Activated CD8-positive, alpha-beta T cell treated with anti-CD3 and anti-CD28 coated beads, Interleukin-2, amount 10 ng/mL, durations not matched to agents 7 days and 5 days (primary cell): ENCODE measurements at regions not wholly inside any gene's neighbourhood (a gene's known extent, or its start where the extent isn't known, plus 50 kb on each side); places are given as distances from the start of the nearest gene placed in this dataset.
"Not testable (repeated sequence)": the region's sequence is repeated elsewhere in the genome, so short reads cannot be mapped to it uniquely, and the experiment has no call there.

Experiments
- ATAC-seq: fragments of 150-1000 bp; cut with Tn5 transposase; one replicate; pipeline ENCODE4 v1.10.0; 2021; ENCODE audit warnings: moderate library complexity
- CTCF ChIA-PET: fragments of 350-600 bp; sonication (Branson Sonifier 250); formaldehyde crosslinking; loops from one replicate; lab custom pipeline; 2021; ENCODE audit warnings: antibody characterized with exemption; lab: Charles Lee
- POLR2A ChIA-PET: fragments of 350-600 bp; sonication (Branson Sonifier 250); formaldehyde crosslinking; loops from one replicate; lab custom pipeline; 2021; ENCODE audit warnings: antibody characterized with exemption; lab: Charles Lee
- DNase-seq: peaks from one replicate; pipeline ENCODE4 v3.0.0-alpha.2; 2020
- H3K27ac Mint-ChIP-seq: one replicate; pipeline ENCODE4 v1.8.0; 2021; ENCODE audit warnings: mild to moderate bottlenecking, mixed read lengths
- H3K27me3 Mint-ChIP-seq: one replicate; pipeline ENCODE4 v1.8.0; 2021; ENCODE audit warnings: low read depth, mixed read lengths
- H3K36me3 Mint-ChIP-seq: one replicate; pipeline ENCODE4 v1.8.0; 2021; ENCODE audit warnings: low read depth, mixed read lengths
- H3K4me1 Mint-ChIP-seq: one replicate; pipeline ENCODE4 v1.8.0; 2021; ENCODE audit warnings: low read depth, mixed read lengths
- H3K4me3 Mint-ChIP-seq: one replicate; pipeline ENCODE4 v1.8.0; 2021; ENCODE audit warnings: mild to moderate bottlenecking, mixed read lengths
- H3K9me3 Mint-ChIP-seq: one replicate; pipeline ENCODE4 v1.8.0; 2022; ENCODE audit warnings: mixed read lengths; ENCODE audit not compliant: insufficient read depth

DNA sequence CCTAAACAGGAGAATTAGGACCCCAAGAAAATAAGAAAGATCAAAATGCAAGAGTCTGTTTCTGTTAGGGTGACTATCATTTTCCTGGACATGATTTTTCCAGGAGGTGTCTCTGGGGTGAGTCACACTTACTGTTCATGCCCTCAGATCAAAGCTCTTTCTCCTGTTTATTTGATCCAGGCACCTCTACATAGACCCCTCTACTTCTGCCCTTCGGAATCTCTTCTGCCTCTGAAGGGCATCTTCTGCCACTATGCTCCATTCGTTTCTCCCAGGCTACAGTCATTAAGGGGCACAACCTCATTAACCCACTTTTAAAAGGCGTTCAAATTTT, 1328.0 kb downstream of the GATA3 start:
- ChIA-PET POLR2A (no interaction called here), CTCF (no interaction called here)
- no peak overlapping the region for H3K27ac Mint-ChIP-seq
- no peak for DNase-seq
- no peak for ATAC-seq
- H3K4me3 Mint-ChIP-seq: no peak overlapping the region
- peaks cover 2% of the 10 kb centered on the region for H3K27me3 Mint-ChIP-seq
- H3K9me3 Mint-ChIP-seq: no peaks in the 10 kb centered on the region
- H3K36me3 Mint-ChIP-seq: no peaks in the 10 kb centered on the region
- H3K4me1 Mint-ChIP-seq: no peaks in the 10 kb centered on the region

DNA sequence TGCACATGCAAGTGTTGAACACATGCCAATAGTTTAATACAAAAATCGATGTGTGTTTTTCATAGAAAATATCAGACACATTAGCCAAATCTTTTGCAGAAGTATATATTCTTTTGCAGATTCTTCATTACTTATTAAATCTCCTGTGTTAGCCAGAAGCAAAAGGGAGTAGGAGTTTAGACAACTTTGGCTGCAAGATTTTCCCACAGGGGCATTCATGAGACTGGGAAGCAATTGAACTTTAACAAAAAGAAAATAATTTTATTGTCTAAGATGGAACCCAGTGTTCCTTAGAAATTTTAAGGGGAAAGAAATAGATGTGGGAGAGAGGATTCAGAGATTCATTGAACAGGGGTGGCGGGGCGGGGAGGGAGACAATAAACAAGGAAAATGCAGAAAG, 1336.0 kb downstream of the GATA3 start:
- no peak for ATAC-seq
- H3K27ac Mint-ChIP-seq: no peak overlapping the region
- no peaks in the 10 kb centered on the region for H3K4me1 Mint-ChIP-seq
- H3K27me3 Mint-ChIP-seq: no peaks in the 10 kb centered on the region
- DNase-seq: no peak
- ChIA-PET POLR2A (no interaction called here), CTCF (no interaction called here)
- no peaks in the 10 kb centered on the region for H3K36me3 Mint-ChIP-seq
- no peak overlapping the region for H3K4me3 Mint-ChIP-seq
- H3K9me3 Mint-ChIP-seq: no peaks in the 10 kb centered on the region

DNA sequence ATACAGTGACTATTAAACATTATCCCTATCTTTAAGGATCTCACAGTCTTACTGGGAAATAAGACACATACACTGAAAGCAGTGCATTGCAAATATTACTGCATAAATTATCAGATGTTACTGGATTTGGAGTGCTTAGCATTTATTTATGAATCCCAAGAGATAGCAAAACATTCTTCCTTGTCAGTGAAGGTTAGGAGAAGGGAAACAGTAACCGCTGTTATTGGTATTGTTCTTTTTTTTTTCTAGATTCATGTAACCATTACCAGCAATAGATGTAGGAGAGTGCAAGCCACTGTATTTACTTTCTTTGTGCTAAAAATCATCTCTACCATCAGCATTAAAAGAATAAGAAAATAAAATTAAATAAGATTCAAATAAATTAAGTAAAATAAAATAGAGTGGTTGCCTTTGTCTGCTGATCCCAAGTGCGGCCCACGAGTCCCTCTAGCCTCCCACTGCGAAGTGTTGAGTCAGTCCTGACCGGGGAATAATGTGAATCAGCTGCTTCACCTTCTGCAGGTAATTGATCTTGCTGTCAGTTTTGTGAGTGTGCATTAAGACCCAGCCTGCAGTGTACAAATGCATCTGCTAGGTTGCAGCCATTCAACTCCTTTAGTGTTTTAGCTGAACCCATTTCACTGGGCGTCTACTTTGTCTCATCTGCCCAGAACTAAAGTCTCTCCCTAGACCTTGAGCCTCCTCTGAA, 1344.9 kb downstream of the GATA3 start:
- Mint-ChIP-seq H3K27me3 (peaks cover 3% of the 10 kb centered on the region), H3K4me3 (no peak overlapping the region), H3K4me1 (no peaks in the 10 kb centered on the region), H3K36me3 (no peaks in the 10 kb centered on the region), H3K27ac (no peak overlapping the region), H3K9me3 (no peaks in the 10 kb centered on the region)
- no peak for DNase-seq
- no peak for ATAC-seq
- ChIA-PET POLR2A (interaction anchor here (0.6 kb wide), 1 partner anchor 107 kb away, joined by 3 read pairs; no protein-coding TSS in a partner anchor), CTCF (no interaction called here)

DNA sequence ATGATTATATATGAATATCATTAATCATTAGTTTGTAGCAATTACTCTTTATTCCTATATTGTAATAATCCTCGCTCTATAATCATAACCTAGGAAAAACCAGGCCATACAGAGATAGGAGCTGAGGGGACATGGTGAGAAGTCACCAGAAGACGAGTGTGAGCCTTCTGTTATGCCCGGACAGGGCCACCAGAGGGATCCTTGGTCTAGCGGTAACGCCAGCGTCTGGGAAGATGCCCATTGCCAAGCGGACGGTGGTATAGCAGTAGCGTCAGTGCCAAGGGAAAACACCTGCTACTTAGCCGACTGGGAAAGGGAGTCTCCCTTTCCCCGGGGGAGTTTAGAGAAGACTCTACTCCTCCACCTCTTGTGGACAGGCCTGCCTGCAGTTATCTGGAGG, 1347.6 kb downstream of the GATA3 start:
- H3K27ac Mint-ChIP-seq, POLR2A ChIA-PET, H3K36me3 Mint-ChIP-seq, CTCF ChIA-PET, ATAC-seq, H3K27me3 Mint-ChIP-seq, H3K4me3 Mint-ChIP-seq, H3K4me1 Mint-ChIP-seq, DNase-seq: not testable (repeated sequence)
- peaks cover 13% of the 10 kb centered on the region for H3K9me3 Mint-ChIP-seq

DNA sequence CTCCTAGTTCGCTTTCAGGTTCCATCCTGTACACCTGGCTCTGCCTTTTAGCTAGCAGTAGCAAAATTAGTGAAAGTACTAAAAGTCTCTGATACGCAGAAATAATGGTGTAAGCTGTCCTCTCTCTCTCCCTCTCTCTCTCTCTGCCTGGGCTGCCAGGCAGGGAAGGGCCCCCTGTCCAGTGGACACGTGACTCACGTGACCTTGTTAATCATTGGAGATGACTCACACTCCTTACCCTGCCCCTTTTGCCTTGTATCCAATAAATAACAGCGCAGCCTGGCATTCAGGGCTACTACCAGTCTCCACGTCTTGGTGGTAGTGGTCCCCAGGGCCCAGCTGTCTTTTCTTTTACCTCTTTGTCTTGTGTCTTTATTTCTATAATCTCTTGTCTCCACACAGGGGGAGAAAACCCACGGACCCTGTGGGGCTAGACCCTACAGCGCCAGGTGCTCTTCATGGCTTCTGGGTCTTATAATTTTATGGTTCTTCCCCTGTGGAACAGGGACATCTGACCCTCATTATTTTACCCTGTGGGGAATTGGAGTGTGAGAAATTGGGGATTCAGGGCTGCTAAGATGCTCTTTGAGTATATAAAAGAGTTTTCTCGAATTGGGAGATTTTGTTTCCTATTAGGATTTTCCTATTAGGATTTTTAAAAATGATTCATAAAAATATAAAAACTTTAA, 1348.2 kb downstream of the GATA3 start:
- DNase-seq, POLR2A ChIA-PET, H3K27ac Mint-ChIP-seq, H3K36me3 Mint-ChIP-seq, ATAC-seq, H3K4me1 Mint-ChIP-seq, H3K4me3 Mint-ChIP-seq, CTCF ChIA-PET, H3K27me3 Mint-ChIP-seq: not testable (repeated sequence)
- H3K9me3 Mint-ChIP-seq: peaks cover 13% of the 10 kb centered on the region

DNA sequence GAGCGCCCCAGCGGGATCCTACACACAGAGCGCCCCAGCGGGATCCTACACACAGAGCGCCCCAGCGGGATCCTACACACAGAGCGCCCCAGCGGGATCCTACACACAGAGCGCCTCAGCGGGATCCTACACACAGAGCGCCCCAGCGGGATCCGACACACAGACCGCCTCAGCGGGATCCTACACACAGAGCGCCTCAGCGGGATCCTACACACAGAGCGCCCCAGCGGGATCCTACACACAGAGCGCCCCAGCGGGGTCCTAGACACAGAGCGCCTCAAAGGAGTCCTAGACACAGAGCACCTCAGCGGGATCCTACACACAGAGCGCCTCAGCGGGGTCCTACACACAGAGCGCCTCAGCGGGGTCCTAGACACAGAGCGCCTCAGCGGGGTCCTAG, 1352.7 kb downstream of the GATA3 start:
- peaks cover 13% of the 10 kb centered on the region for H3K9me3 Mint-ChIP-seq
- ATAC-seq, H3K36me3 Mint-ChIP-seq, H3K4me1 Mint-ChIP-seq, H3K27me3 Mint-ChIP-seq, CTCF ChIA-PET, H3K4me3 Mint-ChIP-seq, POLR2A ChIA-PET, H3K27ac Mint-ChIP-seq, DNase-seq: not testable (repeated sequence)

GRCh38 chr10:9416331-9416730, 1361.8 kb downstream of the GATA3 start:
- no peak for ATAC-seq
- CTCF ChIA-PET: no interaction called here
- H3K27me3 Mint-ChIP-seq: no peaks in the 10 kb centered on the region

DNA sequence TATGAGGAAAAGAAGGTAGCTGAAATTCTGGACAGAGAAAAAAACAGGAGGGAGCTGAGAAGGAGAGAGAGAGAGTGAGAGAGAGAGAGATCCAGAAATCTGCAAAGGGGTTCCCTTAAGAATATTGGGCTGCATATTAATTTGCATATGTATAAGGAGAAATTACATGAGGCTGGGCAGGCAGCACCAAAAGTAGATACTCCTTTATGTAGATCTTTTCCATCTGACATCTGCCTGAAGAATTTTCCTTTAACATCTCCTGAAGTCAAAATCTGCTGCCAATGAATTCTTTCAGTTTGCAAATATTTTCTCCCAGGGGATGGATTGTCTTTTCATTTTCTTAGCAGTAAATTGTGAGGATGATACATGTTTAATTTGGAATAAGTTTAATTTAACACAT, 1365.3 kb downstream of the GATA3 start:
- no peak overlapping the region for H3K4me3 Mint-ChIP-seq
- H3K36me3 Mint-ChIP-seq: no peaks in the 10 kb centered on the region
- H3K27ac Mint-ChIP-seq: no peak overlapping the region
- ChIA-PET POLR2A (no interaction called here), CTCF (no interaction called here)
- no peaks in the 10 kb centered on the region for H3K9me3 Mint-ChIP-seq
- ATAC-seq (no peak), DNase-seq (no peak)
- H3K4me1 Mint-ChIP-seq: no peaks in the 10 kb centered on the region
- no peaks in the 10 kb centered on the region for H3K27me3 Mint-ChIP-seq

More at GRCh38 chr10:9416331-9416730, 1361.8 kb downstream of the GATA3 start:
- H3K4me3 Mint-ChIP-seq: no peak overlapping the region
- POLR2A ChIA-PET: no interaction called here
- no peak overlapping the region for H3K27ac Mint-ChIP-seq
- H3K4me1 Mint-ChIP-seq: no peaks in the 10 kb centered on the region
- DNase-seq: no peak
- H3K36me3 Mint-ChIP-seq: no peaks in the 10 kb centered on the region
- H3K9me3 Mint-ChIP-seq: no peaks in the 10 kb centered on the region

DNA sequence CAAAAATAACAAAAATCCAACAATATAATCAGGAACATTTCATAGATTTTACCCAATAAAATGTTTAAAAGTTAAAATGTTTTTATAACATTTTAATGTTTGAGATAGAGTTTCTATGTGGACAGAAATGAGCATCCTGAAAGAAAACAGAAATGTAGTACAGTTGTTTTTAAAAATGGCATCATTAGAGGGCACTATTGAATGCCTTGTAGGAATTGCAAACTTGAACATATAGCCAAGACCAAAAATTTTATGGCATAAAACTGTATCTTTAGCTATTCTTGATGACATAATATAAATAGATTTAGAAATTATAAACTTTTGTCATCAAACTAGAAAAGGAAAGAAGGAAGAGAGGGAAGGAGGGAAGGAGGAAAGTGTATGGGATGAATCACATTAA, 1372.7 kb downstream of the GATA3 start:
- no peaks in the 10 kb centered on the region for H3K36me3 Mint-ChIP-seq
- H3K27ac Mint-ChIP-seq: no peak overlapping the region
- no peaks in the 10 kb centered on the region for H3K4me1 Mint-ChIP-seq
- ChIA-PET POLR2A (no interaction called here), CTCF (no interaction called here)
- H3K9me3 Mint-ChIP-seq: peaks cover 8% of the 10 kb centered on the region
- ATAC-seq: no peak
- H3K4me3 Mint-ChIP-seq: no peak overlapping the region
- peaks cover 2% of the 10 kb centered on the region for H3K27me3 Mint-ChIP-seq
- no peak for DNase-seq

DNA sequence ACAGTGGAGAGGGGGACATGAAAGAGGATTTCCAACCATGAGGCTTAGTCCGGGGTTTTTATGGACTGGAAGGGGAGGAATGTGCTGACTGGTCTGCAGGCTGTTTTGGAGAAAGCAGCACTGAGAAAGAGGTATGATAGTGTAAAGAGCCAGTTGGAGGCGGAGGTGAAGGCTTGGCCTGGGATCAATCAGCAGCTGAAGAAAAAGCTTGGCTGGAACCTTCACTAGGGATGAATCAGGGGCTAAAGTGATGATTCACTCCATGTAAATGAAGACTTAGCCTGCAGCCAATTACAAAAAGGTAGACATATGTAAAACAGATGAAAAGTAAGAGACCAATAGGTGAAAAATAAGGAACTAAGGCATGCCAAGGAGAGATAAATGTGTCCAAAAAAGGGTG, 1382.6 kb downstream of the GATA3 start:
- no peak overlapping the region for H3K27ac Mint-ChIP-seq
- POLR2A ChIA-PET: no interaction called here
- H3K4me1 Mint-ChIP-seq: no peaks in the 10 kb centered on the region
- H3K9me3 Mint-ChIP-seq: no peaks in the 10 kb centered on the region
- no peak for DNase-seq
- CTCF ChIA-PET: no interaction called here
- no peaks in the 10 kb centered on the region for H3K36me3 Mint-ChIP-seq
- no peaks in the 10 kb centered on the region for H3K27me3 Mint-ChIP-seq
- no peak for ATAC-seq
- H3K4me3 Mint-ChIP-seq: no peak overlapping the region

DNA sequence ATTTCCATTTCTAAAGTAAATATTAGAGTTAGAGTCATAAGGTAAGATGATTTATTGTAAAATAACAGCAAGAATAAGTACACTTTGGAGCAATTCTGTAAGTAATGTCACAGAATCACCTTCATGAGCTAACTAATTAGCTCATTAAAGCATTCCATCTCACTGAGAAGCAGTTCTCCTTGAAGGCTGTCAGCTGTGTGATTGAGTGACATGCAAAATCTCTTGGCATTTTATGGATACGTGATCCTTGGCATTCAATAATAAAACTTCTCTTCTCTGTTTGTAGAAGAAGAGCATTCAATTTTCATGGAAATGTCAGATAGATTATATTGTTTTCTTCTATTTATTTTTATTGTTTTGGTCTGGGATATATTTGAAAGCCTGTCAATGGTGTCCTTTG, 1389.3 kb downstream of the GATA3 start:
- CTCF ChIA-PET: no interaction called here
- H3K36me3 Mint-ChIP-seq: no peaks in the 10 kb centered on the region
- POLR2A ChIA-PET: no interaction called here
- H3K9me3 Mint-ChIP-seq: no peaks in the 10 kb centered on the region
- no peak for ATAC-seq
- no peak overlapping the region for H3K27ac Mint-ChIP-seq
- H3K27me3 Mint-ChIP-seq: no peaks in the 10 kb centered on the region
- no peak for DNase-seq
- no peak overlapping the region for H3K4me3 Mint-ChIP-seq
- H3K4me1 Mint-ChIP-seq: no peaks in the 10 kb centered on the region

- ChIA-PET CTCF (no interaction called here), POLR2A (no interaction called here)
- ATAC-seq (no peak), DNase-seq (no peak)
- Mint-ChIP-seq H3K36me3 (no peaks in the 10 kb centered on the region), H3K4me3 (no peak overlapping the region), H3K27me3 (no peaks in the 10 kb centered on the region), H3K9me3 (peaks cover 9% of the 10 kb centered on the region), H3K27ac (no peak overlapping the region), H3K4me1 (no peaks in the 10 kb centered on the region)
These were observed 1395.0 kb downstream of the GATA3 start for GRCh38 chr10:9449530-9449929.
